Transverse colon (tissue), 3 donors: ENCODE measurements at regions not wholly inside any gene's neighbourhood (a gene's known extent, or its start where the extent isn't known, plus 50 kb on each side); places are given as distances from the start of the nearest gene placed in this dataset.

ENCODE experiments used
- CTCF ChIP-seq, 5 experiments: fragments of 200-600 bp in 3 of 5; fragments of 450-650 bp in 2 of 5; sonication (generic) in 3 of 5; IDR thresholded peaks; 1 replicate in 2 of 5; 2 replicates in 3 of 5; pipeline ENCODE4 v1.5.1; 2016 to 2017; ENCODE audit warnings: antibody characterized with exemption in 5 of 5, inconsistent platforms in 3 of 5, mild to moderate bottlenecking in 2 of 5, moderate library complexity in 1 of 5
- POLR2A ChIP-seq: fragments of 450-650 bp; IDR thresholded peaks from one replicate; pipeline ENCODE4 v1.6.1; 2016; ENCODE audit warnings: antibody characterized with exemption, mild to moderate bottlenecking, moderate library complexity

GRCh38 chr21:16108561-16109075 lies 378.8 kb downstream of the USP25 start:
- no peak for TF ChIP-seq POLR2A
- TF ChIP-seq CTCF (IDR thresholded peaks at IDR 0.05) = no peak
